ENCODE measurements at regions not wholly inside any gene's neighbourhood (a gene's known extent, or its start where the extent isn't known, plus 50 kb on each side); places are given as distances from the start of the nearest gene placed in this dataset.
"Not testable (repeated sequence)": the region's sequence is repeated elsewhere in the genome, so short reads cannot be mapped to it uniquely, and the experiment has no call there.

- not testable (repeated sequence) for TF ChIP-seq EZH2 (IDR thresholded peaks at IDR 0.05); POLR2AphosphoS5 (IDR thresholded peaks at IDR 0.05; ENCODE audit: borderline replicate concordance, low read depth, low read length); FOXP2 (optimal IDR thresholded peaks at IDR 0.05; ENCODE audit: control extremely low read depth, extremely low read length, insufficient read depth)
Measured at GRCh38 chr14:106475214-106475613, 948.8 kb downstream of the TMEM121 start.

Measured in SK-N-MC (cell line).